Suprapubic skin (tissue), 4 donors: ENCODE measurements at regions not wholly inside any gene's neighbourhood (a gene's known extent, or its start where the extent isn't known, plus 50 kb on each side); places are given as distances from the start of the nearest gene placed in this dataset.

Experiments
- DNase-seq, 2 donors: peaks; one replicate each; pipeline ENCODE4 v3.0.0-alpha.2; 2019; ENCODE audit warnings: low spot score in 2 of 2
- H3K27ac ChIP-seq: fragments of 200-600 bp; sonication (generic); one replicate; pipeline ENCODE4 v1.5.1; 2019
- H3K27me3 ChIP-seq: fragments of 200-600 bp; sonication (generic); one replicate; pipeline ENCODE4 v1.5.1; 2019
- H3K36me3 ChIP-seq: fragments of 200-600 bp; sonication (generic); one replicate; pipeline ENCODE4 v1.5.1; 2019
- H3K4me1 ChIP-seq: fragments of 200-600 bp; sonication (generic); one replicate; pipeline ENCODE4 v1.5.1; 2019
- H3K4me3 ChIP-seq: fragments of 200-600 bp; sonication (generic); one replicate; pipeline ENCODE4 v1.5.1; 2019; ENCODE audit warnings: mild to moderate bottlenecking
- H3K9me3 ChIP-seq: fragments of 200-600 bp; sonication (generic); one replicate; pipeline ENCODE4 v1.5.1; 2019
- EP300 ChIP-seq: sonication (generic); formaldehyde crosslinking; IDR thresholded peaks from one replicate; pipeline ENCODE4 v1.6.1; 2017; ENCODE audit warnings: antibody characterized with exemption
- POLR2A ChIP-seq, 2 donors: fragments of 450-650 bp; IDR thresholded peaks; one replicate each; pipeline ENCODE4 v1.6.1; 2017; ENCODE audit warnings: antibody characterized with exemption in 2 of 2, mild to moderate bottlenecking in 2 of 2, moderate library complexity in 2 of 2
- POLR2AphosphoS5 ChIP-seq, 3 donors: sonication (generic); formaldehyde crosslinking; IDR thresholded peaks; one replicate each; pipeline ENCODE4 v1.6.1; 2017; ENCODE audit warnings: antibody characterized with exemption in 3 of 3
- WGBS: methylation state at CpG from one replicate; pipeline ENCODE4 v1.1.5; 2018; 5-methylcytosine and 5-hydroxymethylcytosine counted together
- TF ChIP-seq, protein P1 (sequence below), 2 donors: fragments of 200-600 bp in 1 of 2; fragments of 450-650 bp in 1 of 2; sonication (generic) in 1 of 2; IDR thresholded peaks; one replicate each; pipeline ENCODE4 v1.5.1; 2016 to 2019; ENCODE audit warnings: antibody characterized with exemption in 2 of 2, mild to moderate bottlenecking in 1 of 2, moderate library complexity in 1 of 2

DNA sequence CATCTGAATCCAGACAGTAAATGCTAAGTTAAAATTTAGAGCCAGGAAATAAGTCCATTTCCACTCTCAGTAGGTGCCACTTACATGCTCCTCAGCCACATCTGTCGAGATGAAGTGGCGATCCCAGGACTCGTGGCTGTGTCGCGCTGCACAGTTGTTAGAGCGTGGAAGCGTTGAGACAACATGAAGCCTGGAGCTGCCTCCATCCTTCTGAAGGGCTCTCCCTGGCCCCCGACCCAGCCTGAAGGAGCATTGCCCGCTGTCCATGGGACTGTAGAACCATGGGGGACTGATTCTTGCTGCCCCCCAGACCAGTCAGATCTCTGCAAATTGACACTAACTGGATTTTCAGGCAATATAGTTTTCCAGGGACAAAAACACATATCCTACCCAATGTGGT, 58.9 kb downstream of the IRX1 start:
- TF ChIP-seq, protein P1, sequence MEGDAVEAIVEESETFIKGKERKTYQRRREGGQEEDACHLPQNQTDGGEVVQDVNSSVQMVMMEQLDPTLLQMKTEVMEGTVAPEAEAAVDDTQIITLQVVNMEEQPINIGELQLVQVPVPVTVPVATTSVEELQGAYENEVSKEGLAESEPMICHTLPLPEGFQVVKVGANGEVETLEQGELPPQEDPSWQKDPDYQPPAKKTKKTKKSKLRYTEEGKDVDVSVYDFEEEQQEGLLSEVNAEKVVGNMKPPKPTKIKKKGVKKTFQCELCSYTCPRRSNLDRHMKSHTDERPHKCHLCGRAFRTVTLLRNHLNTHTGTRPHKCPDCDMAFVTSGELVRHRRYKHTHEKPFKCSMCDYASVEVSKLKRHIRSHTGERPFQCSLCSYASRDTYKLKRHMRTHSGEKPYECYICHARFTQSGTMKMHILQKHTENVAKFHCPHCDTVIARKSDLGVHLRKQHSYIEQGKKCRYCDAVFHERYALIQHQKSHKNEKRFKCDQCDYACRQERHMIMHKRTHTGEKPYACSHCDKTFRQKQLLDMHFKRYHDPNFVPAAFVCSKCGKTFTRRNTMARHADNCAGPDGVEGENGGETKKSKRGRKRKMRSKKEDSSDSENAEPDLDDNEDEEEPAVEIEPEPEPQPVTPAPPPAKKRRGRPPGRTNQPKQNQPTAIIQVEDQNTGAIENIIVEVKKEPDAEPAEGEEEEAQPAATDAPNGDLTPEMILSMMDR (IDR thresholded peaks at IDR 0.05): no peak
- no peak for TF ChIP-seq POLR2A (IDR thresholded peaks at IDR 0.05)
- TF ChIP-seq POLR2AphosphoS5 (IDR thresholded peaks at IDR 0.05): no peak
- TF ChIP-seq EP300: no peak
- DNase-seq: no peak
- Histone ChIP-seq H3K27ac (no peak overlapping the region), H3K27me3 (peaks cover 1% of the 10 kb centered on the region), H3K36me3 (no peaks in the 10 kb centered on the region), H3K4me3 (no peak overlapping the region), H3K4me1 (no peaks in the 10 kb centered on the region), H3K9me3 (no peaks in the 10 kb centered on the region)
- WGBS: 90% methylated on average over 8 of the region's 9 CpGs

DNA sequence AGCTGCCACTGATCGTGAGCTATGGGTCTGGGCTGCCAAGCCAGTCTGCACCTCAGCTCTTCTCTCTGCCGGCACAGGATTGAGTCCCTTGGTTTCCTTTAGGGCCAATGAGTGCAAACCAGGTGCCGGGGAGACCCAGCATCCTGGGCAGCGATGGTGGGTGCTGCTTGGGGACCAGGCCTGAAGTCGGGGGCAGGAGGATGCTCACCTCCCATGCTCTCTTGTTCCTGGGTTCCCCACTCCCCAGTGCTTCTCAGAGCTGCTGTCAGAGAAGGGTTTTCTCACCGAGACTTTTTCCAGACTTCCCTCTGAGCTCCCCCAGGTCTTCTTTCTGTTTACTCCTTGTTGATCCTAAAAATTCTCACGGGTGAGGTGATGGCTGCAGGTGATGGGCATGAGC, 61.2 kb downstream of the IRX1 start:
- no peaks in the 10 kb centered on the region for H3K27me3 ChIP-seq
- 77% methylated on average over 6 of the region's 7 CpGs for WGBS
- no peaks in the 10 kb centered on the region for H3K36me3 ChIP-seq
- H3K4me1 ChIP-seq: no peaks in the 10 kb centered on the region
- no peaks in the 10 kb centered on the region for H3K9me3 ChIP-seq
- TF ChIP-seq, protein P1 (IDR thresholded peaks at IDR 0.05): no peak
- TF ChIP-seq EP300 (no peak), POLR2A (IDR thresholded peaks at IDR 0.05) (no peak), POLR2AphosphoS5 (IDR thresholded peaks at IDR 0.05) (no peak)
- no peak overlapping the region for H3K4me3 ChIP-seq
- H3K27ac ChIP-seq: no peak overlapping the region
- DNase-seq: no peak

DNA sequence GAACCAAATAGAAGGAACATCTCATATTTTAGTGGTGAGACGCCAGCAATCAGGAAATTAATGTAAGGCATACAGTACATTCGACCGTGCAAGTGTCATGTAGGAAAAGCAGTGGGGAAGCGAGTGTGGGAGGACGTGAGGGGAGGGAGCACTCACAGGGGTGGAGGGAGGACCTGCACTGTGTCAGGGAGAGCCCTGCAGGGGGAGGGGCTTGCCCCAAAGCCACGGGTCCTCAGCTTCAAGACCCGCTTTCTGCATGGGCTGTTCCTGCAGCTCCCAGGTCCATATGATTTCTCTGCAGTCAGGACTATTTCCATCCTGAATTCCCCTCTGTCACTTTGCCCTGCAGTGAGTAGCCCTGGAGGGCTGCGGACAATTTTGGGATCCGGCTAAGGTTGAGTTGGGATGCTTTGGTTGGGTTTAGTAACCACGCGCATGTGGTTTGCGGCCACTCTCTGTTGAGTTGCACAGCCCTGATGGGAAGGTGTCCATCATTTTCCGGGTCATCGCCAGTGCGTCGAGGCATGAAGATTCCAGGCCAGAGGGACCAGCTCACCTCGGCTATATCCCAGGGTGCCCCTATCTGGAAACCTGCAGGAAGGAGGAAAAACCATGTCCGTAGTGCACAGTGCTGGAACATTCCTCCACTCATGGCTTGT, 61.9 kb downstream of the IRX1 start:
- WGBS: 80% methylated on average over 8 of the region's 18 CpGs
- Histone ChIP-seq H3K36me3 (no peaks in the 10 kb centered on the region), H3K27ac (no peak overlapping the region), H3K27me3 (no peaks in the 10 kb centered on the region), H3K4me1 (no peaks in the 10 kb centered on the region), H3K4me3 (no peak overlapping the region), H3K9me3 (no peaks in the 10 kb centered on the region)
- TF ChIP-seq EP300: no peak
- TF ChIP-seq, protein P1 (IDR thresholded peaks at IDR 0.05): no peak
- TF ChIP-seq POLR2AphosphoS5 (IDR thresholded peaks at IDR 0.05): no peak
- no peak for TF ChIP-seq POLR2A (IDR thresholded peaks at IDR 0.05)
- DNase-seq: no peak

DNA sequence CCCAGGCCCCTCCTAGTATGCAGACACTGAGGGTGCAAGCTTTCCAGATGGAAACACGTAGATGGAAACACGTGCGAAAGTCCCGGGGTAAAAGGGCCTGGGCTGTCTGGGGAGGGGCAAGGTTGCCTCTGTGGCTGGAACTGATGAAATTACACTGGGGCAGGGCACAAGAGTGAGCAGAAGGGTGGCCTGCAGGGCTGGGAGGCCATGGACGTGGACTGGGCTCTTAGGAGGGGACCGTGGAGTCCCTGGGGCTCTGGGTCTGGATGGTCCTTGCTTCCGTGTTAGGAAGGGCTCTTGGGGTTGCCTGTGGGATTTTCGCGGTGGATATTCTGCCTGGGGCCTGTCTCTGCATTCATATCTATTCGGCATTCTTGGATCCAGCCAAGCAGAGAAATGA, 63.3 kb downstream of the IRX1 start:
- WGBS: 95% methylated on average over 9 of the region's 10 CpGs
- Histone ChIP-seq H3K27ac (no peak overlapping the region), H3K4me3 (no peak overlapping the region), H3K9me3 (no peaks in the 10 kb centered on the region), H3K27me3 (no peaks in the 10 kb centered on the region), H3K4me1 (no peaks in the 10 kb centered on the region), H3K36me3 (no peaks in the 10 kb centered on the region)
- DNase-seq: no peak
- no peak for TF ChIP-seq POLR2AphosphoS5 (IDR thresholded peaks at IDR 0.05)
- no peak for TF ChIP-seq POLR2A (IDR thresholded peaks at IDR 0.05)
- TF ChIP-seq EP300: no peak
- TF ChIP-seq, protein P1 (IDR thresholded peaks at IDR 0.05): no peak

DNA sequence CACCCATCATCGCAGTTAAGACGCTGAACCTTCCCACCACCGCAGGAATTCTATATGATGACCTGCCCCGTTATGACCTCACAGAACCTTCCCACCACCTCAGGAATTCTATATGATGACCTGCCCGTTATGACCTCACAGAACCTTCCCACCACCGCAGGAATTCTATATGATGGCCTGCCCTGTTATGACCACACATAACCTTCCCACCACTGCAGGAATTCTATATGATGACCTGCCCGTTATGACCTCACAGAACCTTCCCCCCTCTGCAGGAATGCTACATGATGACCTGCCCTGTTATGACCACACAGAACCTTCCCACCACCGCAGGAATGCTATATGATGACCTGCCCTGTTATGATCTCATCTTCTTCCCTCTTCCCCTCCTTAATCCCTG, 64.3 kb downstream of the IRX1 start:
- no peaks in the 10 kb centered on the region for H3K36me3 ChIP-seq
- no peak for DNase-seq
- no peak overlapping the region for H3K4me3 ChIP-seq
- no peak overlapping the region for H3K27ac ChIP-seq
- H3K9me3 ChIP-seq: no peaks in the 10 kb centered on the region
- H3K4me1 ChIP-seq: no peaks in the 10 kb centered on the region
- 63% methylated on average over 8 of the region's 8 CpGs for WGBS
- H3K27me3 ChIP-seq: no peaks in the 10 kb centered on the region
- no peak for TF ChIP-seq POLR2A (IDR thresholded peaks at IDR 0.05)
- TF ChIP-seq, protein P1 (IDR thresholded peaks at IDR 0.05): no peak
- TF ChIP-seq POLR2AphosphoS5 (IDR thresholded peaks at IDR 0.05): no peak
- no peak for TF ChIP-seq EP300
